SU-DHL-6 (cell line): ENCODE measurements at regions not wholly inside any gene's neighbourhood (a gene's known extent, or its start where the extent isn't known, plus 50 kb on each side); places are given as distances from the start of the nearest gene placed in this dataset.

ENCODE experiments used
- EZH2phosphoT487 ChIP-seq: fragments of 200-600 bp; sonication (generic), shearing (Covaris generic); conservative IDR thresholded peaks from 2 replicates; pipeline ENCODE4 v1.6.1; 2018; ENCODE audit warnings: mild to moderate bottlenecking, antibody characterized with exemption, low read length, moderate library complexity, mixed read lengths
- TF ChIP-seq, protein P1 (sequence below): fragments of 200-600 bp; sonication (generic); IDR thresholded peaks from one replicate; pipeline ENCODE4 v1.5.1; 2017; ENCODE audit warnings: antibody characterized with exemption, mild to moderate bottlenecking, low read length, moderate library complexity; ENCODE audit not compliant: insufficient read depth, poor library complexity, severe bottlenecking

DNA sequence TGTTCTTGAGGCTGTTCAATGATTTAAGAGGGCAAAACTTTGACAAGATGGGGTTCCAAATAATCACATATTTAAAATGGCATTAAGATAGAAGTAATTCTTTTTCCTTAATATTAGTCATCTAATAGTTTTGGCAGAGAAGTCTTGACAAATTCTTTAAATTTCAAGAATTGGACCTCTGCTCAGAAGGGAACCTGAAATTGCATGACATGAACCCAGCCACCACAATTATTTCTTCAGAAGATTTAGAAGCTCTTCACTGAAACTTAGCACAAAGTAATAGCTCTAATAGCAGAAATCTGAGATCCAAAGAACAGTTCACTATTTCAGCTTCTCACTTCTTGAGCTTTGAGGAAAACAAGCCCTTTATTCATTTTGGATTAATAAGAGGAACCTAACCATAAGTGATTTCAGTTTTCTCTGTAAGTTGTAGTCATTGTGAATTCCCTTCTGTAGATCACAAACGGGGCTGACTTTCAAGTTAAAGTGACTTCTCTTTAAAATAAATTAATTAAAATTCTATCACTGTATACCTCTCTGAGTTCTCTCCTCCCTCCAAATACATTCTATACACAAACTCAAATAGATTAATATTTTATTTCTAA lies 100.6 kb upstream of the ITGA4 start:
- TF ChIP-seq, protein P1, sequence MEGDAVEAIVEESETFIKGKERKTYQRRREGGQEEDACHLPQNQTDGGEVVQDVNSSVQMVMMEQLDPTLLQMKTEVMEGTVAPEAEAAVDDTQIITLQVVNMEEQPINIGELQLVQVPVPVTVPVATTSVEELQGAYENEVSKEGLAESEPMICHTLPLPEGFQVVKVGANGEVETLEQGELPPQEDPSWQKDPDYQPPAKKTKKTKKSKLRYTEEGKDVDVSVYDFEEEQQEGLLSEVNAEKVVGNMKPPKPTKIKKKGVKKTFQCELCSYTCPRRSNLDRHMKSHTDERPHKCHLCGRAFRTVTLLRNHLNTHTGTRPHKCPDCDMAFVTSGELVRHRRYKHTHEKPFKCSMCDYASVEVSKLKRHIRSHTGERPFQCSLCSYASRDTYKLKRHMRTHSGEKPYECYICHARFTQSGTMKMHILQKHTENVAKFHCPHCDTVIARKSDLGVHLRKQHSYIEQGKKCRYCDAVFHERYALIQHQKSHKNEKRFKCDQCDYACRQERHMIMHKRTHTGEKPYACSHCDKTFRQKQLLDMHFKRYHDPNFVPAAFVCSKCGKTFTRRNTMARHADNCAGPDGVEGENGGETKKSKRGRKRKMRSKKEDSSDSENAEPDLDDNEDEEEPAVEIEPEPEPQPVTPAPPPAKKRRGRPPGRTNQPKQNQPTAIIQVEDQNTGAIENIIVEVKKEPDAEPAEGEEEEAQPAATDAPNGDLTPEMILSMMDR, result no peak
- TF ChIP-seq EZH2phosphoT487, result no peak
